Liver (tissue), 8 donors: ENCODE measurements at regions not wholly inside any gene's neighbourhood (a gene's known extent, or its start where the extent isn't known, plus 50 kb on each side); places are given as distances from the start of the nearest gene placed in this dataset.
"Not testable (repeated sequence)": the region's sequence is repeated elsewhere in the genome, so short reads cannot be mapped to it uniquely, and the experiment has no call there.

ENCODE experiments used
- DNase-seq: peaks from one replicate; pipeline ENCODE4 v3.0.0-alpha.2; 2017; ENCODE audit warnings: low spot score
- H3K27ac ChIP-seq, 2 donors: one replicate each; pipeline ENCODE4 v1.7.0; 2013; ENCODE audit warnings: inconsistent platforms in 2 of 2, low read length in 2 of 2, control low read depth in 1 of 2, low read depth in 1 of 2, mild to moderate bottlenecking in 1 of 2
- H3K27me3 ChIP-seq, 4 donors: one replicate each; pipeline versions ENCODE4 v1.6.1 to v1.7.0; 2013; ENCODE audit warnings: low read length in 3 of 4, inconsistent platforms in 1 of 4, mild to moderate bottlenecking in 1 of 4, moderate library complexity in 1 of 4; ENCODE audit not compliant: control insufficient read depth in 4 of 4, insufficient read depth in 4 of 4
- H3K36me3 ChIP-seq, 4 donors: one replicate each; pipeline versions ENCODE4 v1.6.1 to v1.7.0; 2013; ENCODE audit warnings: low read length in 3 of 4, mild to moderate bottlenecking in 3 of 4, low read depth in 1 of 4, moderate library complexity in 1 of 4; ENCODE audit not compliant: control insufficient read depth in 4 of 4, insufficient read depth in 3 of 4
- H3K4me1 ChIP-seq, 4 donors: one replicate each; pipeline versions ENCODE4 v1.6.1 to v1.7.0; 2013; ENCODE audit warnings: low read length in 3 of 4, mild to moderate bottlenecking in 3 of 4, moderate library complexity in 1 of 4; ENCODE audit not compliant: control insufficient read depth in 4 of 4, insufficient read depth in 4 of 4
- H3K4me3 ChIP-seq, 3 donors: one replicate each; pipeline versions ENCODE4 v1.6.1 to v1.7.0; 2013; ENCODE audit warnings: low read length in 3 of 3, control low read depth in 1 of 3, low read depth in 1 of 3, mild to moderate bottlenecking in 1 of 3
- H3K9ac ChIP-seq, 2 donors: one replicate each; pipeline ENCODE4 v1.7.0; 2013; ENCODE audit warnings: low read length in 2 of 2, mild to moderate bottlenecking in 2 of 2, moderate library complexity in 2 of 2, control low read depth in 1 of 2, low read depth in 1 of 2
- H3K9me3 ChIP-seq, 4 donors: one replicate each; pipeline versions ENCODE4 v1.6.1 to v1.7.0; 2013; ENCODE audit warnings: low read length in 3 of 4; ENCODE audit not compliant: control insufficient read depth in 4 of 4
- EGR1 ChIP-seq, 2 donors: IDR thresholded peaks; 2 replicates each; pipeline ENCODE4 v1.6.1; 2016 to 2018; ENCODE audit warnings: antibody characterized with exemption in 2 of 2, low read depth in 2 of 2
- FOXA1 ChIP-seq: IDR thresholded peaks from 2 replicates; pipeline ENCODE4 v1.6.1; 2016; ENCODE audit warnings: antibody characterized with exemption
- FOXA2 ChIP-seq: IDR thresholded peaks from 2 replicates; pipeline ENCODE4 v1.6.1; 2016; ENCODE audit warnings: antibody characterized with exemption
- GABPA ChIP-seq, 2 donors: IDR thresholded peaks in 1 of 2; conservative IDR thresholded peaks in 1 of 2; 2 replicates each; pipeline ENCODE4 v1.6.1; 2016; ENCODE audit warnings: antibody characterized with exemption in 2 of 2, mild to moderate bottlenecking in 1 of 2, moderate library complexity in 1 of 2
- HNF4A ChIP-seq, 2 donors: conservative IDR thresholded peaks; 2 replicates each; pipeline ENCODE4 v1.6.1; 2016; ENCODE audit warnings: antibody characterized with exemption in 2 of 2, mild to moderate bottlenecking in 2 of 2
- HNF4G ChIP-seq: IDR thresholded peaks from 2 replicates; pipeline ENCODE4 v1.6.1; 2016; ENCODE audit warnings: antibody characterized with exemption
- MAX ChIP-seq: IDR thresholded peaks from 2 replicates; pipeline ENCODE4 v1.6.1; 2016; ENCODE audit warnings: antibody characterized with exemption
- NR2F2 ChIP-seq: IDR thresholded peaks from 2 replicates; pipeline ENCODE4 v1.6.1; 2016; ENCODE audit warnings: antibody characterized with exemption
- RAD21 ChIP-seq, 2 donors: IDR thresholded peaks; 2 replicates each; pipeline ENCODE4 v1.6.1; 2016; ENCODE audit warnings: antibody characterized with exemption in 2 of 2, mild to moderate bottlenecking in 2 of 2
- REST ChIP-seq: IDR thresholded peaks from 2 replicates; pipeline ENCODE4 v1.6.1; 2016; ENCODE audit warnings: antibody characterized with exemption, mild to moderate bottlenecking
- RXRA ChIP-seq, 2 donors: IDR thresholded peaks; 2 replicates each; pipeline ENCODE4 v1.6.1; 2017 to 2018; ENCODE audit warnings: antibody characterized with exemption in 2 of 2, mild to moderate bottlenecking in 1 of 2
- SP1 ChIP-seq: IDR thresholded peaks from 2 replicates; pipeline ENCODE4 v1.6.1; 2018; ENCODE audit warnings: antibody characterized with exemption, mild to moderate bottlenecking
- TAF1 ChIP-seq: conservative IDR thresholded peaks from 2 replicates; pipeline ENCODE4 v1.6.1; 2016; ENCODE audit warnings: antibody characterized with exemption, mild to moderate bottlenecking
- YY1 ChIP-seq: IDR thresholded peaks from 2 replicates; pipeline ENCODE4 v1.6.1; 2016; ENCODE audit warnings: antibody characterized with exemption, mild to moderate bottlenecking
- ZBTB33 ChIP-seq: IDR thresholded peaks from 2 replicates; pipeline ENCODE4 v1.6.1; 2016; ENCODE audit warnings: antibody characterized with exemption
- WGBS: extraction: QIAGEN DNeasy Blood & Tissue Kit; methylation state at CpG from one replicate; pipeline ENCODE4 v1.1.7; 2013; 5-methylcytosine and 5-hydroxymethylcytosine counted together
- TF ChIP-seq, protein P1 (sequence below): fragments of 150-350 bp; IDR thresholded peaks from 2 replicates; pipeline ENCODE4 v1.5.1; 2017; ENCODE audit warnings: improper control_type of control experiment, low read depth, low read length; ENCODE audit not compliant: missing input control
- TF ChIP-seq, protein P2 (sequence below): IDR thresholded peaks from 2 replicates; pipeline ENCODE4 v1.6.1; 2016; ENCODE audit warnings: antibody characterized with exemption
- donor health status: healthy.
- donor health status: healthy.
- donor health status: healthy.
- donor health status: healthy.
- donor health status: healthy.

DNA sequence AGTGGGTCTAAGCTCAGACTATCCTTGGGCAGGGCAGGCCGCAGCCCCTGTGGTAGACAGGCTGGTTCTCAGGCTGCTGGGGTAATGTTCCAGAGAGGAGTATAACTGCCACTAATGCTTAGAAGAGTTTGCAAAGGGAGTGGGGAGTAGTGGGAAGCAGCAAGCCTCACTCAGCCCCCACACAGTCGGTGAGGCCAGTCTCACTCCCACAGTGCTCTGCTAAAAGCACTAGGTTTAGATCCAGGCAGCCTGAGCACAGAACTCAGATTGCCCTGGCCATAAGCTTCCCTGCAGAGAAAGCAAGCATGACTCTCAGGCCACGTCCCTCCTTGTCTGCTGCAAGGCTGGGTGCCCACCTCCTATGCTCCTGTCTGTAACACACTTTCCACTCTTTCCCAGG, 69.4 kb upstream of the HCN1 start:
- Histone ChIP-seq H3K9ac (no peak overlapping the region), H3K36me3 (no peaks in the 10 kb centered on the region), H3K4me1 (no peaks in the 10 kb centered on the region), H3K27me3 (no peaks in the 10 kb centered on the region), H3K9me3 (peaks cover 0 to 4% (median 2%) of the 10 kb centered on the region in 4 donors), H3K27ac (no peak overlapping the region), H3K4me3 (no peak overlapping the region)
- 67% methylated on average over 3 of the region's 3 CpGs for WGBS
- no peak for TF ChIP-seq YY1
- TF ChIP-seq, protein P1, sequence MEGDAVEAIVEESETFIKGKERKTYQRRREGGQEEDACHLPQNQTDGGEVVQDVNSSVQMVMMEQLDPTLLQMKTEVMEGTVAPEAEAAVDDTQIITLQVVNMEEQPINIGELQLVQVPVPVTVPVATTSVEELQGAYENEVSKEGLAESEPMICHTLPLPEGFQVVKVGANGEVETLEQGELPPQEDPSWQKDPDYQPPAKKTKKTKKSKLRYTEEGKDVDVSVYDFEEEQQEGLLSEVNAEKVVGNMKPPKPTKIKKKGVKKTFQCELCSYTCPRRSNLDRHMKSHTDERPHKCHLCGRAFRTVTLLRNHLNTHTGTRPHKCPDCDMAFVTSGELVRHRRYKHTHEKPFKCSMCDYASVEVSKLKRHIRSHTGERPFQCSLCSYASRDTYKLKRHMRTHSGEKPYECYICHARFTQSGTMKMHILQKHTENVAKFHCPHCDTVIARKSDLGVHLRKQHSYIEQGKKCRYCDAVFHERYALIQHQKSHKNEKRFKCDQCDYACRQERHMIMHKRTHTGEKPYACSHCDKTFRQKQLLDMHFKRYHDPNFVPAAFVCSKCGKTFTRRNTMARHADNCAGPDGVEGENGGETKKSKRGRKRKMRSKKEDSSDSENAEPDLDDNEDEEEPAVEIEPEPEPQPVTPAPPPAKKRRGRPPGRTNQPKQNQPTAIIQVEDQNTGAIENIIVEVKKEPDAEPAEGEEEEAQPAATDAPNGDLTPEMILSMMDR: no peak
- TF ChIP-seq SP1: no peak
- TF ChIP-seq, protein P2, sequence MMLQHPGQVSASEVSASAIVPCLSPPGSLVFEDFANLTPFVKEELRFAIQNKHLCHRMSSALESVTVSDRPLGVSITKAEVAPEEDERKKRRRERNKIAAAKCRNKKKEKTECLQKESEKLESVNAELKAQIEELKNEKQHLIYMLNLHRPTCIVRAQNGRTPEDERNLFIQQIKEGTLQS: no peak
- TF ChIP-seq NR2F2: no peak
- TF ChIP-seq FOXA2: no peak
- no peak for TF ChIP-seq HNF4A (conservative IDR thresholded peaks at IDR 0.05)
- TF ChIP-seq RAD21 (IDR thresholded peaks at IDR 0.05): no peak
- TF ChIP-seq FOXA1: no peak
- TF ChIP-seq HNF4G: no peak
- no peak for TF ChIP-seq RXRA (IDR thresholded peaks at IDR 0.05)
- TF ChIP-seq ZBTB33: no peak
- TF ChIP-seq EGR1 (IDR thresholded peaks at IDR 0.05; ENCODE audit: low read depth in 2 of 2): no peak
- no peak for TF ChIP-seq TAF1
- TF ChIP-seq MAX: no peak
- no peak for TF ChIP-seq GABPA (IDR thresholded peaks at IDR 0.05 in 1 of 2, conservative IDR thresholded peaks at IDR 0.05 in 1 of 2)
- TF ChIP-seq REST: no peak
- no peak for DNase-seq

DNA sequence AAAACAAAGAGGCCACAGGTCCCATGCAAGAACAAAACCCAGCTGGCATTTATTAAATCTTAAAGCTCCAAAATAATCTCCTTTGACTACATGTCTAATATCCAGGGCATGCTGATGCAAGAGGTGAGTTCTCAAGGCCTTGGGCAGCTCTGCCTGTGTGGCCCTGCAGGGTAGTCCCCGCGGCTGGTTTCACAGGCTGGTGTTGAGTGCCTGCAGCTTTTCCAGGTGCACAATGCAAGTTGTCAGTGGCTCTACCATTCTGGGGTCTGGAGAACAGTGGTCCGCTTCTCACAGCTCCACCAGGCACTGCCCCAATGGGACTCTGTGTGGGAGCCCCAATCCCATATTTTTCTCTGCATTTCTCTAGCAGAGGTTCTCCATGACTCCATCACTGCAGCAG, 54.4 kb upstream of the HCN1 start:
- 91% methylated on average over 3 of the region's 3 CpGs for WGBS
- DNase-seq: no peak
- H3K27me3 ChIP-seq: no peaks in the 10 kb centered on the region
- no peaks in the 10 kb centered on the region for H3K36me3 ChIP-seq
- no peaks in the 10 kb centered on the region for H3K4me1 ChIP-seq
- no peak overlapping the region for H3K4me3 ChIP-seq
- H3K9ac ChIP-seq: no peak overlapping the region
- TF ChIP-seq ZBTB33 (no peak), GABPA (IDR thresholded peaks at IDR 0.05 in 1 of 2, conservative IDR thresholded peaks at IDR 0.05 in 1 of 2) (no peak), HNF4A (conservative IDR thresholded peaks at IDR 0.05) (no peak), TAF1 (no peak), FOXA2 (no peak), RAD21 (IDR thresholded peaks at IDR 0.05) (no peak)
- TF ChIP-seq, protein P2: no peak
- no peaks in the 10 kb centered on the region for H3K9me3 ChIP-seq
- H3K27ac ChIP-seq: no peak overlapping the region

GRCh38 chr5:45748511-45748910, 52.3 kb upstream of the HCN1 start:
- not testable (repeated sequence) for H3K9ac ChIP-seq, DNase-seq, H3K9me3 ChIP-seq, H3K36me3 ChIP-seq, H3K27me3 ChIP-seq, H3K4me3 ChIP-seq, H3K4me1 ChIP-seq, H3K27ac ChIP-seq
- WGBS: 63% methylated on average over 4 of the region's 4 CpGs
